NCI-H128 (cell line): ENCODE measurements at regions not wholly inside any gene's neighbourhood (a gene's known extent, or its start where the extent isn't known, plus 50 kb on each side); places are given as distances from the start of the nearest gene placed in this dataset.

ENCODE experiments used
- DNase-seq: peaks from one replicate; lab custom pipeline; 2025; ENCODE audit not compliant: unreplicated experiment; lab: John Stamatoyannopoulos, UW

GRCh38 chr6:4591218-4591617 lies 185.0 kb upstream of the CDYL start:
- no peak for DNase-seq

GRCh38 chr6:4589295-4589694 lies 186.9 kb upstream of the CDYL start:
- DNase-seq: no peak

DNA sequence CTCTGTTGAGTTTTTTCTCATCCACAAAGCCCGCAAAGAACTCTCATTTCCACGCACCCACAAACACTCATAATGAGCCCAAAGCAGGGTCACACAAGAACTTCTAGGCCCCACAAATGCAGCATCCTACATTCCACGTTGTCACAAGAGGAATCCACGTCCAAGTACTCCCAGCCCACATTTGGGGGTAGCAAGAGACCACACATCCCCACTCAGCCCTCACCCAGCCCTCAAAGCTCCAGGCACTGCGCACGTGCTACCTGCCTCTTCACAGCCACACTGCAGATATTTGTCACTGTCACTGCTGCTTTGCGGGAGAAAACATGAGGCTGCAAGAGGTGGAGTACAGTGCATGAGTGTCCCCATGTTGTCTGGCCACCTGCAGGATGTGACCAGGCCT lies 187.6 kb upstream of the CDYL start:
- no peak for DNase-seq

DNA sequence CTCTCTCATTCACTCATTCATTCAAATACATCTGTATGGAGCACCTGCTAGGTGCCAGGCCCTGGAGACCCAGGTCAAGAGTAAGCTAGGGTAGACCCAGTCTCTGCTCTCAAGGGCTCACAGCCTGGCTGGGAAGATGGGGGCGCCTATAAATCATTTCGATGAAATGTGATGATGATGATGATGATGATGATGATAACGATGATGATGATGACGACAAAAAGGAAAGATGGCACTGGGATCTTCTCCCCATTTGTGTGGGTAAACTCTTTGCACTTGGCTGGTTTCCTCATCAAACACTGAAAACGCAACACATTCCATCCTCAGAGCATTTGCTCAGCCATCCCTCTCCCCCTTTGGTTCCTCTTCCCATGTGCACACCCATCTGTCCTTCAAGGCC lies 188.0 kb upstream of the CDYL start:
- no peak for DNase-seq

- no peak for DNase-seq
Observed at GRCh38 chr6:4587171-4587570, 189.0 kb upstream of the CDYL start.

DNA sequence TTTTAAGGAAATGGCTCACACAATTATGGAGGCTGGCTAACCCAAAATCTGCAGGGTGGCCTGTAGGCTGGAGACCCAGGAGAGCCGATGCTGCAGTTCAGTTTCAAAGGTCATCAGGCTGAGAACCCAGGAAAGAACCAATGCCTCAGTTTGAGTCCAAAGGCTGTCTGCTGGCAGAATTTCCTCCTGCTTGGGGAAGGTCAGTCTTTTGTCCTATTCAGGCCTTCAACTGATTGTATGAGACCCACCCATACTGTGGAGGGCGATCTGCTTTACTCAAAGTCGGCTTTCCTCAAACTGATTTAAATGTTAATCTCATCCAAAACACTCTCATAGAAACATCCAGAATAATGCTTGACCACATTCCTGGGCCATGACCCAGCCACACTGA lies 189.7 kb upstream of the CDYL start:
- DNase-seq: no peak

GRCh38 chr6:4585682-4586468 lies 190.3 kb upstream of the CDYL start:
- no peak for DNase-seq

- no peak for DNase-seq
Observed at GRCh38 chr6:4584801-4585200, 191.4 kb upstream of the CDYL start.

- DNase-seq: no peak
Observed at GRCh38 chr6:4582506-4583417, 193.4 kb upstream of the CDYL start.

DNA sequence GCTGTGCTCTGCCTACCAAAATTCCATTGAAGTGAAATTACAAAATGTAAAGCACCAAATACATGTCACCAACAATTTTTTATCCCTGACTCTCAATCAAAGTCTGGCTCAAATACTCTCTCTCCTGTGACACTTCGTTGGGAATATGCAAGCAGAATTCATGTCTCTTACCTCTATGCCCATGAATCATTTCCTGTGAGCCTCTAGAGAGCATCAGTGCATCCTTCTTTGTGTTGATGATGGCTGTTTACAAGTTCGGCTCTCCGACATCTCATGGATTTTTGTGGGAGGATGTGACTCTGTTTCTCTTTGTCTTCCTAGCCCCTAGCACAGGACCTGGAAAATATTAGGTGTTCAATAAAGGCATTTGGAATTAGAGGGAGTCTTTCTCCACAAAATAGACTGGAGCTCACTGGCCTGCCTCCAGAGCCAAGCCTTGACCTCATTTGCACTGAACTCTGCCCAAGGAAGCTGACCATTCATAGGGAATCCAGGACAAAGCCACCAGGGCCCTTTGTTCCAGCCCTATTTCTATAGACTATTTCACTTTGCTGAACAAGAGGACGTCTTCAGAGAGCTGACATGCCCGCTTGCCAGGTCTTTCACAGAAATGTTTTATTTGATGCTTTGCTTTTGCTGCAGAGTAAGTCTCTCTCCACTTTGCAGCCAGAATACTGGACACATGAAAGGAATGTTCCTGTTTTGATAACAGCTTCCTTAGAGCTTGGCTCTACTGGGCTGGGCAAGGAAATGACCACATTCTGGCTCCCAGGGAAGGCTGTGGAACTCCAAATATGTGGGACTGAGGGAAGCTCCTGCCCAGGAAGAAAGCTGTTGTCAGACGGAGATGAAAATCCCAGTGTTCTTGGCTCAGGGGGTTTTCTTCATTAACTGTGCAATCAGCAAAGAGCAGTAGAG lies 194.5 kb upstream of the CDYL start:
- DNase-seq: no peak

DNA sequence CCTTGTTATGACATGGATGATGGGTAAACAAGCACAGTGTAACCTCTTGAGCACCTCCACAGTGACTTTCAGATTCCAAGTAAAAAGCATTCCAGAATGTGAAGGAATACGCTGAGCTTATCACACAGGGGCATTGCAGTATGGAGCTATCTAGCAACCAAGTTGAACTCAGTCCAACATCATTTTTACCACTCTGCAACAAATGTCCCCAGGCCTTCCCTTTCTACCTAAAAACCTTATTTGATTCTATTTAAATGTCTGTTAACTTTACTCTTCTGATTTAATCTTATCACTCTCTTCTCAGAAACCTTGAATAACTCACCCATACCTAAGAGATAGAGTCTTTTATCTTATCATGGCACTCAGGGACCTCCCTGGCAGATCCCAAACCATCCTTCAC lies 195.8 kb upstream of the CDYL start:
- no peak for DNase-seq

DNA sequence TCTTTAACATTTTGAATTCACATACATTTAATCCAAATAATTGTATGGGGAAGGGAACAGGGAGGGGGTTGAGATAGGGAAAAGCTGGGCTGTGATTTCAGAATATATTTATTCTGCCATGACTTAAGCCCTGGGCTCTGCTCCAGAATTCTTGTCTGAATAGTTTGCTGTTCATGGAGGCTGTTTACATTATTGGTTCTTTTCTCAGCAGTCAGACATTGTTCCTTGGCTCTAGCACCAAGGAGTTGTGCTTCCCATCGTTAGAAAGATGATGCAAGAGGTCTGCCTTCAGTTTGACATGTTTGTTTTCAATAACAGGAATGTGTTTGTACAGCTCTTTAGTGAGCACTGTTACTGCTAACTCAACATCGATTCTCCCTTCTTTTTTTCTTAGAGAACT lies 198.8 kb upstream of the CDYL start:
- DNase-seq: no peak

- no peak for DNase-seq
Observed at GRCh38 chr6:4575714-4576113, 200.5 kb upstream of the CDYL start.

GRCh38 chr6:4574007-4574406 lies 202.2 kb upstream of the CDYL start:
- no peak for DNase-seq

GRCh38 chr6:4571011-4571410 lies 205.2 kb upstream of the CDYL start:
- no peak for DNase-seq

DNA sequence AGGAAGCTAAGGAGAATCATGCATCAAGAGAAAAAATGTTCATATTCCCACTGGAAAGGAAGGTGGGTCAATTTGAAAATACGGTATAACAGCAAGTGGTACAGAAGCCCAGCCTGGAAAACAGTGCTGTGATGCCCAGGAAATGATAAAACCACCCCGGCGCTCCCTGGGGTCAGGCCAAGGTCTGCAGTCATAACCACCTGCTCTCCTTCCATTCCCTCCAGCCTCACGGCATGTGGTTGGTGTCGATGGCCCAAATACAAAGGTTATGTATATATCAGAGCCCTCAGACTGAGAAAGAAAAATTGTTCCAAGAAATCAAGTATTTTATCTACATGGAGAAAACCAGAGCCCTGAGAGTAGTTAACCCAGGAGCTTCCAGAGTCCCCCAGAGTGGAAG lies 208.1 kb upstream of the CDYL start:
- no peak for DNase-seq

DNA sequence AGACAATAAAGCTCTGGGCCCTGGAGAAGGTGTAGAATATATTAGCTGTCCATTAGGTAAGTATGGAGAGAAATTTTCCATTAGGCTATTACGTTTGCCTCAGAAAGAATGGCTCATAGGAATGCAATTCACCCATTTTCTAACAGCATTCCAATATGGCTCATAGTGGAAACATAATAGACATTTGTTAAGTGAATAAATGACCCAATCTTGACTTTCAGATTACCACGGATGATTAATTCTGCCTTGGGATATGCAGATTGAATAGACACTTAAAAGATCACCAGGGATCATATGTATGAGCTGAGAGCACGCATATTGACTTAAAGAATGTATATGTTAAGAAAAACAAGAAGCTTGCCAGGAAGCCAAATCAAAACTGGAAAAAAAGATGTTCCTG lies 209.1 kb upstream of the CDYL start:
- no peak for DNase-seq

GRCh38 chr6:4565301-4566250 lies 210.6 kb upstream of the CDYL start:
- no peak for DNase-seq

GRCh38 chr6:4564801-4565271 lies 211.4 kb upstream of the CDYL start:
- DNase-seq: no peak

DNA sequence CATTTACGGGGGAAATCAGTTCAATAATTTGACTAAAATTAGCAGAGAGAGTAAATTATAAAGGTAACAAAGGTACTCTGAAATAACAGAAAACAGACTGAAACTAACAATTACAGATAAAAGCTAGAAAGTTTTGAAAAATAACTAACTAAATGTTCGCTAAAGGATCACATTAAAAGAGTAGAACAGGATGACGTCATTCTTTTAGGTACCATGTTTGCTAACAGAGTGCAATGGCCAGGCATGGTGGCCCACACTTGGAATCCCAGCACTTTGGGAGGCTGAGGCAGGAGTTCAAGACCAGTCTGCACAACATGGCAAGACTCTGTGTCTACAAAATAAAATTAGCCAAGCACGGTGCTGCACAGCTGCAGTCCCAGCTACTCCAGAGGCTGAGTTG lies 212.3 kb upstream of the CDYL start:
- no peak for DNase-seq
